K562 (cell line): ENCODE measurements at regions not wholly inside any gene's neighbourhood (a gene's known extent, or its start where the extent isn't known, plus 50 kb on each side); places are given as distances from the start of the nearest gene placed in this dataset.

Experiments used
- ATAC-seq: fragments of 200-7000 bp; cut with Tn5 transposase; 3 replicates; pipeline ENCODE4 v1.9.1; 2020; ENCODE audit warnings: moderate library complexity
- BruUV-seq: library from RNA; stranded (reverse); fragments of 400-500 nt; replicated peaks from 2 replicates; lab custom pipeline; 2021; lab: Mats Ljungman, UMichigan
- CTCF ChIA-PET: fragments of 300-600 bp; formaldehyde crosslinking; extraction: SDS; loops from one replicate; lab custom pipeline; 2021; ENCODE audit warnings: low intra/inter-chr PET ratio; lab: Yijun Ruan, JAX
- POLR2A ChIA-PET: fragments of 300-600, 350-650 bp; sonication (Branson Sonifier 250); formaldehyde crosslinking; extraction: SDS; loops from one replicate; lab custom pipeline; 2021; ENCODE audit warnings: antibody characterized with exemption, inconsistent platforms; lab: Yijun Ruan, JAX
- DNase-seq, 4 experiments: peaks; one replicate each; pipeline versions ENCODE4 v3.0.0 to v3.0.0-alpha.2; 2011 to 2018; ENCODE audit warnings: low spot score in 3 of 4, mixed read lengths in 3 of 4; ENCODE audit errors: extremely low read depth in 1 of 4
- FAIRE-seq: peaks from 2 replicates; lab custom pipeline; 2011; peaks lifted over from hg19 to GRCh38; lab: Jason Lieb, UNC
- H2AFZ ChIP-seq: 2 replicates; pipeline ENCODE4 v1.6.0; 2011; ENCODE audit warnings: low read depth, low read length, control low read depth, inconsistent platforms
- H3K27ac ChIP-seq: fragments of 200-600 bp; 3 replicates; pipeline ENCODE4 v1.8.0; 2011; ENCODE audit warnings: low read depth, mild to moderate bottlenecking, control low read depth, inconsistent platforms, low read length, moderate library complexity, mixed read lengths; ENCODE audit errors: extremely low read depth
- H3K27me3 ChIP-seq, 2 experiments: fragments of 300-600 bp in 1 of 2; 2 replicates in 1 of 2; 3 replicates in 1 of 2; pipeline versions ENCODE4 v1.6.0 to v1.8.0; 2011; ENCODE audit warnings: inconsistent platforms in 2 of 2, low read length in 2 of 2, mild to moderate bottlenecking in 1 of 2, mixed read lengths in 1 of 2, moderate library complexity in 1 of 2; ENCODE audit not compliant: control insufficient read depth in 2 of 2, insufficient read depth in 2 of 2
- H3K36me3 ChIP-seq: fragments of 300-600 bp; 3 replicates; pipeline ENCODE4 v1.8.0; 2011; ENCODE audit warnings: mild to moderate bottlenecking, low read length, inconsistent platforms; ENCODE audit not compliant: control insufficient read depth, insufficient read depth
- H3K4me1 ChIP-seq, 2 experiments: fragments of 200-600 bp in 1 of 2; replicated peaks in 1 of 2; 2 replicates in 1 of 2; 3 replicates in 1 of 2; pipeline versions ENCODE4 v1.5.1 to v1.8.0; 2011; ENCODE audit warnings: inconsistent platforms in 2 of 2, low read length in 2 of 2, mild to moderate bottlenecking in 1 of 2, mixed read lengths in 1 of 2, moderate library complexity in 1 of 2; ENCODE audit not compliant: control insufficient read depth in 2 of 2, insufficient read depth in 2 of 2
- H3K4me2 ChIP-seq: 2 replicates; pipeline ENCODE4 v1.6.1; 2011; ENCODE audit warnings: low read length, control low read depth, inconsistent platforms, mixed read lengths; ENCODE audit not compliant: insufficient read depth
- H3K4me3 ChIP-seq: fragments of 200-600 bp; sonication (generic), shearing (Covaris generic); 2 replicates; pipeline ENCODE4 v1.5.1; 2016; ENCODE audit warnings: control low read depth, inconsistent platforms
- H3K79me2 ChIP-seq: fragments of 200-600 bp; 3 replicates; pipeline ENCODE4 v1.8.0; 2011; ENCODE audit warnings: low read length, inconsistent platforms; ENCODE audit not compliant: control insufficient read depth, insufficient read depth
- H3K9ac ChIP-seq, 2 experiments: 2 replicates each; pipeline versions ENCODE4 v1.6.0 to v1.6.1; 2011; ENCODE audit warnings: low read depth in 2 of 2, low read length in 2 of 2, control low read depth in 1 of 2, inconsistent platforms in 1 of 2, mild to moderate bottlenecking in 1 of 2, mixed read lengths in 1 of 2; ENCODE audit not compliant: insufficient read depth in 1 of 2
- H3K9me1 ChIP-seq: one replicate; pipeline ENCODE4 v1.6.0; 2011; ENCODE audit warnings: inconsistent platforms, mild to moderate bottlenecking, low read length, moderate library complexity; ENCODE audit not compliant: control insufficient read depth, insufficient read depth
- H3K9me3 ChIP-seq: replicated peaks from 2 replicates; pipeline ENCODE4 v1.5.1; 2011; ENCODE audit warnings: low read depth, low read length, inconsistent platforms; ENCODE audit not compliant: control insufficient read depth, insufficient read depth
- H4K20me1 ChIP-seq: replicated peaks from 2 replicates; pipeline ENCODE4 v1.6.1; 2011; ENCODE audit warnings: low read length, inconsistent platforms, mixed read lengths; ENCODE audit not compliant: control insufficient read depth, insufficient read depth
- CEBPB ChIP-seq: fragments of 450-650 bp; IDR thresholded peaks from 2 replicates; pipeline ENCODE4 v1.6.1; 2016; ENCODE audit warnings: missing genetic modification characterization, missing compliant biosample characterization
- CHD2 ChIP-seq: IDR thresholded peaks from 2 replicates; pipeline ENCODE4 v1.6.1; 2011; ENCODE audit warnings: low read depth, low read length
- CSDE1 ChIP-seq, 2 experiments: fragments of 450-650 bp; IDR thresholded peaks; 2 replicates each; pipeline ENCODE4 v1.6.1; 2016; ENCODE audit warnings: mild to moderate bottlenecking in 1 of 2
- MIER1 ChIP-seq: fragments of 450-650 bp; IDR thresholded peaks from 2 replicates; pipeline ENCODE4 v1.6.1; 2016; ENCODE audit warnings: antibody characterized with exemption, mild to moderate bottlenecking, low read depth
- NR4A1 ChIP-seq, 2 experiments: fragments of 250-450 bp in 1 of 2; fragments of 450-650 bp in 1 of 2; sonication (Bioruptor Pico) in 1 of 2; IDR thresholded peaks; 2 replicates each; pipeline versions ENCODE4 v1.4.0 to v1.6.1; 2016 to 2020; ENCODE audit warnings: mild to moderate bottlenecking in 2 of 2, missing compliant biosample characterization in 1 of 2, missing genetic modification characterization in 1 of 2, moderate library complexity in 1 of 2
- RFX5 ChIP-seq: IDR thresholded peaks from 2 replicates; pipeline ENCODE4 v1.6.1; 2011; ENCODE audit warnings: low read depth, mild to moderate bottlenecking, improper control_type of control experiment, low read length
- WGBS: fragments of 100-300 bp; shearing (Covaris generic); methylation state at CpG from one replicate; pipeline ENCODE4 v1.1.6; 2016; ENCODE audit warnings: low coverage, mixed read lengths; ENCODE audit not compliant: insufficient coverage; ENCODE audit errors: missing lambda C conversion rate; 5-methylcytosine and 5-hydroxymethylcytosine counted together
- in situ Hi-C: fragments of 300-500 bp; cut with MboI; formaldehyde crosslinking; loops from 4 replicates; pipeline ENCODE4 v1.15.0; 2018; ENCODE audit warnings: inconsistent platforms, mixed read lengths
- intact Hi-C: fragments of 100-400 bp; cut with micrococcal nuclease; formaldehyde crosslinking; loops from 2 replicates; pipeline ENCODE4 v1.14.2; 2022
- TF ChIP-seq, protein P1 (sequence below): fragments of 250-450 bp; sonication (Bioruptor Pico); IDR thresholded peaks from 2 replicates; pipeline ENCODE4 v1.8.0; 2021; ENCODE audit warnings: mild to moderate bottlenecking, moderate library complexity

- in situ Hi-C loops (no loop called here), intact Hi-C loops (no loop called here)
- Histone ChIP-seq H3K4me2 (no peak overlapping the region), H4K20me1 (no peaks in the 10 kb centered on the region), H3K9me3 (no peaks in the 10 kb centered on the region), H3K27ac (no peak overlapping the region), H3K9me1 (no peaks in the 10 kb centered on the region), H3K79me2 (no peaks in the 10 kb centered on the region), H3K9ac (no peak overlapping the region), H2AFZ (no peak overlapping the region), H3K27me3 (no peaks in the 10 kb centered on the region), H3K36me3 (no peaks in the 10 kb centered on the region), H3K4me3 (no peak overlapping the region), H3K4me1 (no peaks in the 10 kb centered on the region)
- no peak for TF ChIP-seq CHD2
- no peak for TF ChIP-seq NR4A1 (CRISPR knock-in tag; IDR thresholded peaks at IDR 0.05)
- TF ChIP-seq NR4A1 (tag; IDR thresholded peaks at IDR 0.05) = no peak
- TF ChIP-seq MIER1 = no peak
- TF ChIP-seq, protein P1, sequence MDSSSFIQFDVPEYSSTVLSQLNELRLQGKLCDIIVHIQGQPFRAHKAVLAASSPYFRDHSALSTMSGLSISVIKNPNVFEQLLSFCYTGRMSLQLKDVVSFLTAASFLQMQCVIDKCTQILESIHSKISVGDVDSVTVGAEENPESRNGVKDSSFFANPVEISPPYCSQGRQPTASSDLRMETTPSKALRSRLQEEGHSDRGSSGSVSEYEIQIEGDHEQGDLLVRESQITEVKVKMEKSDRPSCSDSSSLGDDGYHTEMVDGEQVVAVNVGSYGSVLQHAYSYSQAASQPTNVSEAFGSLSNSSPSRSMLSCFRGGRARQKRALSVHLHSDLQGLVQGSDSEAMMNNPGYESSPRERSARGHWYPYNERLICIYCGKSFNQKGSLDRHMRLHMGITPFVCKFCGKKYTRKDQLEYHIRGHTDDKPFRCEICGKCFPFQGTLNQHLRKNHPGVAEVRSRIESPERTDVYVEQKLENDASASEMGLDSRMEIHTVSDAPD (CRISPR knock-in tag) = no peak
- TF ChIP-seq CEBPB (tag) = no peak
- TF ChIP-seq CSDE1 (IDR thresholded peaks at IDR 0.05) = no peak
- no peak for TF ChIP-seq RFX5
- ATAC-seq (no peak), DNase-seq (no peak), FAIRE-seq (no peak)
- WGBS = 8% methylated on average over 1 of the region's 1 CpG
- BruUV-seq = no TSS peak
- ChIA-PET POLR2A (no interaction called here), CTCF (no interaction called here)
These were observed 1162.1 kb upstream of the IGFBP7 start for GRCh38 chr4:58272311-58272710.
